ENCODE measurements at regions not wholly inside any gene's neighbourhood (a gene's known extent, or its start where the extent isn't known, plus 50 kb on each side); places are given as distances from the start of the nearest gene placed in this dataset.

DNA sequence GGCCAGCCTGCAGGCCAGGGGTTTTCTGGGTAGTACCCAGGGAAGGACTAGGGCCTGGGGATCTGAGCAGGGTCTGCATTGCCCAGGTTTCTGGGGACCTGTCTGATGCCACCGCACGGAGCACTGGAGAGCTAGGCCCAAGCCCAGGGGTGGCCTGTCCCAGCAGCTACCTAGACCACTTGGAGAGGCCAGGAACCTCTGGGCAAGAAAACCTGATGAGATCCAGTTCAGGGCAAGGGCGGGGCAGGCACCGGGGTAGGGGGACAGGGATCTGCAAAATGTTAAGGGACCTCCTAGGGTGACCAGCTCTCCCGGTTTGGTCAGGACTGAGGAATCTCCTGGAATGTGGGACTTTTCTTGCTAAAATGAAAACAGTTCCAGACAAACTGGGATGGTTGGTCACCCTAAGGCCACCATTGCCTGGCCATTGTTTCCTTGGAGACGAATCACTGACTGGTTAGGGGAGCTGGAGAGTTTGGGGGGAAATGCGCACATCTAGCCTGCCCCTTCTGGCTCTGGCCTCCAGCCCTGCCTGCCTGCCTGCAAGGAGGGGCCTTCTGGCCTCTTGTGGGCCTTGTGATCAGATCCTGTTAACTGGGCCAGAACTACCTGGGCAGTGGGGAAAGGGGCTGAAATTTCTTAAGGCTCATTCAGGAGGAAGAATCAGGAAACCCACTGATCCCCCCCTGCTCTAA lies 117.4 kb upstream of the TLE3 start:
- no peak for DNase-seq (ENCODE audit: low read depth in 2 of 2, low spot score in 1 of 2)

DNA sequence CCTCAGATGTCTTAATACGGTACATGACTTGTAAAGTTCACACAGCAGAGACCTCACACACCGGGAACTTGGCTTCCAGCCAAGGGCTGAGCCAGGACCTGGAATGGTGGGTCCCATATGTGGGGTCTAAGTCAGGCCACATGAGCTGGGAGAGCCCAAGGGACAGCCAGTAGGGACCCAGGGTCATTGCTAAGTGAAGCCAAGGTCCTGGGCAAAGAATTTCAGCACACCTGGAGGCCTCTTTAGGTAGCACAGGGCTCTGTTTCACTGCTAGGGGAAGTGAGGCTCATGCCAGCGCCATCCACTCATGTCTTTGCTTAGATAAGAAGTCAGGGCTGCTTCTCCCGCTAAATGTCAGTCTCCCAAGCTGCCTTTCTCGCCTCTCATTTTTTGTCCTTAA lies 116.6 kb upstream of the TLE3 start:
- no peak for DNase-seq (ENCODE audit: low read depth in 2 of 2, low spot score in 1 of 2)

DNA sequence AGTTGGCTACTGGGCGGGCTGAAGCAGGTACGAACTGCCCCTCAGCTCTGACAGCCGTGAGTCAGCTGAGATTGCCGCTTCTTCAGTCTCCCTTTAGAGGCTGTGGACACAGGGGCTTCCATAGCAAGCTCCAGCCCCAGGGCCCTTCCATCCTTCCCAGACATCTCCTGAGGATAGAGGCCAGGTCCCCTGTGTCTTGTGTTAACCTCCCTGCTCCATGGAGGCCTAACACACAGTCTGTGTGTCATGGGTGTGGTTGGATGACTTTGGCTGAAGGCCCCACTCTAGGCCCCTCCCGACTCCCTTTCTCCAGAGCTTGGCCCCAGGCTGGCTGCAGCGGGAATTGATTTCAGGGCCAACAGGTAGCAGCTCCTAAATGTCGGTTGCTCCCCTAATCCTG lies 116.1 kb upstream of the TLE3 start:
- DNase-seq (ENCODE audit: low read depth in 2 of 2, low spot score in 1 of 2), result no peak

DNA sequence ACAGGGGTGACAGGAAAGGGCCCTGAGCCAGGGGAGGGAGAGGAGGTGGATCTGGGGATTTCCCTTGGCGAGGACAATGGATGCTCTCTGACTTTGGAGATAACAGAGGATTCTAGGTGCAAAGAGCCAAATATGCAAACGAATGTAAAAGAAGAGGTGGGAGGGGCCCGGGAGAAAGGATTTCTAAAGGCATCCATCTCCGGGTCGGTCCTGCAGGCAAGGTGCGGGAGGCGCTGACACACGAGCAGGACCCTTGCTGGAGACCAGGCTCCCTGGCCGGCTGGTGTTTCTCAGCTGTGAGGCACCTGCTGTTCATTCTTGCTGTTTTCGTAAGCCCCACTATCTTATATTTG lies 115.2 kb upstream of the TLE3 start:
- no peak for DNase-seq (ENCODE audit: low read depth in 2 of 2, low spot score in 1 of 2)

- no peak for DNase-seq (ENCODE audit: low read depth in 2 of 2, low spot score in 1 of 2)
Observed at GRCh38 chr15:70212286-70212962, 114.7 kb upstream of the TLE3 start.

DNA sequence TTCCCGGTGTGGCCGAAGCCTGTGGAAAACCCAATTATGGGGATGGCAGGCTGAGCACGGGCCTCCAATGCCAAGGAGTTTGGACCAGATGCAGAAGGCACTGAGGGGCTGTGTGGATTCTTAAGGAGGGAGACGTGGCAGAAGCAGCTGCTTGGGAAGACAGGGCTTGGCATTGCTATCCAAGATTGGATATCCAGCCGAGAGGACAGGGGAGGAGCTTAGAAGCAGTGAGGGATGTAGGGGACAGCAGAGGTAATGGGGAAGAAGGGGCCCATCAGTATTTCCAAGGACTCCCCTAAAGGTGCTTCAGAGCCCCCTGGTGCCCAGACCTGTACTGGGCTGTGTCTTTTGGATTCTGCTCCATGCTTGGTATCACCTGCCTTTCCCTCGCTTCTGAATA lies 112.8 kb upstream of the TLE3 start:
- no peak for DNase-seq (ENCODE audit: low read depth in 2 of 2, low spot score in 1 of 2)

DNA sequence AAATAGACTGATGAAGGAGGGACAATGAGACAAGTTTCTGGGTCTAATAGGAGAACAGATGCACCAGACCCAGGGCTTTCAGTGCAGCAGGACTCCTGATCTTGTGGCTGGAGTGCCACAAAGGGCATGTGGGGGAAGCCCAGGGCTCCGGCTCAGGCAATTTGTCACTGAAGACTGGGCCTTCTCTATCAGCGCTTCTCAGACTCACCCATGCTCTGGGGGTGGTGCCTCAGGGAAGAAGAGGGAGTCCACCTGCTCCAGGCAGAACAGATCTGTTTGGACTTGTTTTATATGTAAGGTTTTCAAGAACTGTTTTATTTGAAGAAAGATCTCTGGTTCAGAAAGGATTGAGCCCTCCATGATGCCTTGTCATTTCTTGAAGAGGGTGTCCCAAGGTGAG lies 112.4 kb upstream of the TLE3 start:
- no peak for DNase-seq (ENCODE audit: low read depth in 2 of 2, low spot score in 1 of 2)

GRCh38 chr15:70209499-70209898 lies 111.8 kb upstream of the TLE3 start:
- DNase-seq (ENCODE audit: low read depth in 2 of 2, low spot score in 1 of 2), result no peak

- no peak for DNase-seq (ENCODE audit: low read depth in 2 of 2, low spot score in 1 of 2)
Observed at GRCh38 chr15:70208332-70208731, 110.6 kb upstream of the TLE3 start.

DNA sequence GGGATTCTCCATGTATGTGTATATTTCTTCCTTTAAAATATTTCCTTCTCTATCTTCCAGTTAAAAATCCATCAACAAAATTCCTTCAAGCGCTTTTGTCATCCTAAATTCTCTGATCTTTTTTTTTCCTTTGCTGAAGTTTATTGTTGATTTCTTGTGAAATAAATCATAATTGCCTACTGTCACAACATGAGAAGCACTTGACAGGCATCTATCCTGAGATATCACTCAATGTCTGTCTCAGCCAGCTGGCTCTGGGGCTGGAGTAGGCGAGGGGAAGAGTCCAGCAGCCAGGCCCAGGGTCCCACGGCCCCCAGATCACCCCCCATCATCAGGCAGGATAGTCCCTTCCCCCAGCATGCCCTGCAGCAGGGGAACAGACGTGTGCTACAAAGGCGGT lies 109.0 kb upstream of the TLE3 start:
- DNase-seq (ENCODE audit: low read depth in 2 of 2, low spot score in 1 of 2), result no peak

DNA sequence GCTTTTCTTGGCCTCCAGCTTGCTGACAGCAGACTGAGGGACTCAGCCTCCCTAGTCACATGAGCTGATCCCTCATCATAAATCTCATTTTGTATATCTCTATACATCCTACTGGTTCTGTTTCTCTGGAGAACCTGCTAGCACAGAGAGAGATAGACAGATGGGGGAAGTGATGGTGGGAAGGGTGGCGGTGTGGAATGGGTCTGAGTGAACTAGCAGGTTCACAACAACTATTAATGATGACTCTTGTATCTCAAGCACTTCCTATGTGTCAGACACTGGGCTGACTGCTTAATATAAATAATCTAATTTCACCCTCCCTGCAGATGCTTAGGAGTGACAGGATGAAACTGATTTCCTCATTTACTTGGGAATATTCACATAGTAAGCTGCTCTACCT lies 106.9 kb upstream of the TLE3 start:
- DNase-seq (ENCODE audit: low read depth in 2 of 2, low spot score in 1 of 2), result no peak

- no peak for DNase-seq (ENCODE audit: low read depth in 2 of 2, low spot score in 1 of 2)
Observed at GRCh38 chr15:70203981-70204560, 106.4 kb upstream of the TLE3 start.

GRCh38 chr15:70202756-70203155 lies 105.0 kb upstream of the TLE3 start:
- no peak for DNase-seq (ENCODE audit: low read depth in 2 of 2, low spot score in 1 of 2)

GRCh38 chr15:70201425-70201775 lies 103.7 kb upstream of the TLE3 start:
- DNase-seq (ENCODE audit: low read depth in 2 of 2, low spot score in 1 of 2), result no peak

- DNase-seq (ENCODE audit: low read depth in 2 of 2, low spot score in 1 of 2), result no peak
Observed at GRCh38 chr15:70200511-70201424, 103.1 kb upstream of the TLE3 start.

- DNase-seq (ENCODE audit: low read depth in 2 of 2, low spot score in 1 of 2), result no peak
Observed at GRCh38 chr15:70199540-70200410, 102.1 kb upstream of the TLE3 start.

DNA sequence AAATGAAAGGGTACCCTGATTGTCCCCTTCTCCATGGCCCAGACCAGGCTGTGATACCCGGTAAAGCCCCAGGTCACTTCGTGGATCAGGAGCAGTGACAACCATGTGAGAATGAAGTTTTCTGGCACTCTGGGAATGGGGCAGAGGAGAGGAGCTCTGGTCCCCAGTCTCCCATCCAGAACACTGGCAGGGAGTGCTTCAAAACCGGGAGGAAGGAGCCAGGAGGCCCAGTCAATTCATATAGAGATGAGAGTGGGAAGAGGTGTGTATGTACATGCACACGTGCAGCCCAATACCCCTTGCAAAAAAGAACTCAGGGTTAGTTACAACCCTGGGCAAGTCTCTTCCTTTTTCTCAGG lies 101.4 kb upstream of the TLE3 start:
- no peak for DNase-seq (ENCODE audit: low read depth in 2 of 2, low spot score in 1 of 2)

GRCh38 chr15:70198441-70199123 lies 100.9 kb upstream of the TLE3 start:
- DNase-seq (ENCODE audit: low read depth in 2 of 2, low spot score in 1 of 2), result no peak

DNA sequence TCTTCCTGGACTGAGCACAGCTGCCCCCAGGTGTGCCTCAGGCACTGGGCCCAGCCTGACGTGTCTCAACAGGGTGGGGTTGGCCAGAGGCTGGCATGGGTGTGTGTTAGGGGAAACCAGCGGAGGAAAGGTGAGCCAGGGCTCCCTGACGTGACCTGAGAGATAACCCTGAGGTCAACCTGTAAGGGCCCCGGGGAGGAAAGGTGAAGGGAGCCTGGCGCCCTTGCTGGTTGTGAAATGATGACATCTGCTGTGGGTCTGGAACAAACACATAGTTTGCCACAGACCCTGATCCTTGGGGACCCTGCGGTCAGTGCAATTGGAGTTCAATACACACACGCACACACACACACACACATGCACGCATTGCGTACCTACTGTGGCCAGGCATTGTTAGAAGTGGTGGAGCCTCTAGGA lies 100.2 kb upstream of the TLE3 start:
- DNase-seq (ENCODE audit: low read depth in 2 of 2, low spot score in 1 of 2), result no peak

GRCh38 chr15:70197318-70197944 lies 99.7 kb upstream of the TLE3 start:
- DNase-seq (ENCODE audit: low read depth in 2 of 2, low spot score in 1 of 2), result no peak
